ENCODE measurements at regions not wholly inside any gene's neighbourhood (a gene's known extent, or its start where the extent isn't known, plus 50 kb on each side); places are given as distances from the start of the nearest gene placed in this dataset.

DNA sequence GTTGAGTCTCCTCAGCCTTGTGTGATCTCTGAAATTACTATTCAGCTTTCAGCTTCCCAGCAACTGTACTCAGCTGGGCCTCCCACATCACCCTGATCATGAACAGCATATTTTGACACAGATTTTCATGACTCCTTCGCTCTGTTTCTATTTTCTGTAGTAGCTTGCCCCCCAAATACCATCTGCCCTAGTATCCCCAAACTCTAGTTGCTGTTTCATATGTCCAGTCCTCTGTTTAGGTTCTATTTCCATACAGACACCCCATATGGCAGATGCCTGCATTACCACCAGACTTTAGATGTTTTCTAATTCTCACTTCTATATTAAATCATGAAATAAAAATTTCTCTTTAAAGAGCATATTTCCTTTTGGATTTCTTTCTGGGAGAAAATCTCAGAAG, 217.2 kb upstream of the ARPP21 start:
- Mint-ChIP-seq H3K9me3 (ENCODE audit: low read depth) (no peaks in the 10 kb centered on the region), H3K4me1 (ENCODE audit: low read depth) (peaks cover 7% of the 10 kb centered on the region), H3K27me3 (no peaks in the 10 kb centered on the region), H3K36me3 (ENCODE audit: insufficient read depth) (no peaks in the 10 kb centered on the region), H3K4me3 (ENCODE audit: low read depth) (no peak overlapping the region), H3K27ac (no peak overlapping the region)
- DNase-seq (ENCODE audit: low spot score, unreplicated experiment) = no peak
- TF ChIP-seq, protein P1, sequence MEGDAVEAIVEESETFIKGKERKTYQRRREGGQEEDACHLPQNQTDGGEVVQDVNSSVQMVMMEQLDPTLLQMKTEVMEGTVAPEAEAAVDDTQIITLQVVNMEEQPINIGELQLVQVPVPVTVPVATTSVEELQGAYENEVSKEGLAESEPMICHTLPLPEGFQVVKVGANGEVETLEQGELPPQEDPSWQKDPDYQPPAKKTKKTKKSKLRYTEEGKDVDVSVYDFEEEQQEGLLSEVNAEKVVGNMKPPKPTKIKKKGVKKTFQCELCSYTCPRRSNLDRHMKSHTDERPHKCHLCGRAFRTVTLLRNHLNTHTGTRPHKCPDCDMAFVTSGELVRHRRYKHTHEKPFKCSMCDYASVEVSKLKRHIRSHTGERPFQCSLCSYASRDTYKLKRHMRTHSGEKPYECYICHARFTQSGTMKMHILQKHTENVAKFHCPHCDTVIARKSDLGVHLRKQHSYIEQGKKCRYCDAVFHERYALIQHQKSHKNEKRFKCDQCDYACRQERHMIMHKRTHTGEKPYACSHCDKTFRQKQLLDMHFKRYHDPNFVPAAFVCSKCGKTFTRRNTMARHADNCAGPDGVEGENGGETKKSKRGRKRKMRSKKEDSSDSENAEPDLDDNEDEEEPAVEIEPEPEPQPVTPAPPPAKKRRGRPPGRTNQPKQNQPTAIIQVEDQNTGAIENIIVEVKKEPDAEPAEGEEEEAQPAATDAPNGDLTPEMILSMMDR (IDR thresholded peaks at IDR 0.05; ENCODE audit: unreplicated experiment) = no peak

DNA sequence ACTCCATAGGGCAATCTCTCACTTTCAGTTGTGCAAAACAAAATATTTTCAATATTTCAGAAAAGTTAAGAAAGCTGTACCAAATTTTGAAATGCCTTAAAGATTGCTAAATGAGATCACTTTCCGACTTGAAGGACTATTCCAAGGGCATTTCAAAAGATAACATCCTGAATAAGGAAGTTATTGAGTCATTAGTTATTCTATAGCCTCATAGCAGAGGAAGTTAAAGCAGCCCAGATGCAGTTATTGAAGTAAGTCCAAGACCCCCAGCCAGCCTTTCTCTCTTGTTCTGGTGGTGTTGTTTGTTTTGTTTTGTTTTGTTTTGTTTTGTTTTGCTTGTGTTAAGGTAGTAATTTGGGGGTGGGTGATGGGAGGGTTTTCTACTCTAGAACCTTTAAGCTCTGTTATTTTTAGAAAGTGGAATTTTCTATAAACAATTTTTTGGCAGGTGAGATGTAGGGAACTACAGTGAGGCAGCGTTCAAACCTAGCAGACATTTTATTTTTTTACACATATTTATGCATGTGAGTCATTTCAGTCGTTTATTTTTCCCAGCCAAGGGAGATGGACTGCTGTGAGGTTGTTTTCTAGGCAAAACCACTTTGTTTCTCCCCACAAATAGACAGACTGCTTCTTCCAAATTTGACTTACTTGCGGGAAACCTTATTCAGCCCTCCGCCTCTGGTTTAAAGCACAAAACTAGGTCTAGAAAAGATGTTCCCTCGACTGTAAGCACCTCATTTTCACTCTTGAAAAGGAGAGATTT, 216.3 kb upstream of the ARPP21 start:
- Mint-ChIP-seq H3K27me3 (no peaks in the 10 kb centered on the region), H3K4me1 (ENCODE audit: low read depth) (peaks cover 7% of the 10 kb centered on the region), H3K4me3 (ENCODE audit: low read depth) (no peak overlapping the region), H3K9me3 (ENCODE audit: low read depth) (no peaks in the 10 kb centered on the region), H3K27ac (no peak overlapping the region), H3K36me3 (ENCODE audit: insufficient read depth) (no peaks in the 10 kb centered on the region)
- TF ChIP-seq, protein P1 (IDR thresholded peaks at IDR 0.05; ENCODE audit: unreplicated experiment) = no peak
- DNase-seq (ENCODE audit: low spot score, unreplicated experiment) = no peak

GRCh38 chr3:35426366-35426958, 212.9 kb upstream of the ARPP21 start:
- Mint-ChIP-seq H3K27ac (no peak overlapping the region), H3K4me3 (ENCODE audit: low read depth) (no peak overlapping the region), H3K27me3 (no peaks in the 10 kb centered on the region), H3K36me3 (ENCODE audit: insufficient read depth) (no peaks in the 10 kb centered on the region), H3K9me3 (ENCODE audit: low read depth) (no peaks in the 10 kb centered on the region), H3K4me1 (ENCODE audit: low read depth) (no peaks in the 10 kb centered on the region)
- DNase-seq (ENCODE audit: low spot score, unreplicated experiment) = no peak
- TF ChIP-seq, protein P1 (IDR thresholded peaks at IDR 0.05; ENCODE audit: unreplicated experiment) = no peak

DNA sequence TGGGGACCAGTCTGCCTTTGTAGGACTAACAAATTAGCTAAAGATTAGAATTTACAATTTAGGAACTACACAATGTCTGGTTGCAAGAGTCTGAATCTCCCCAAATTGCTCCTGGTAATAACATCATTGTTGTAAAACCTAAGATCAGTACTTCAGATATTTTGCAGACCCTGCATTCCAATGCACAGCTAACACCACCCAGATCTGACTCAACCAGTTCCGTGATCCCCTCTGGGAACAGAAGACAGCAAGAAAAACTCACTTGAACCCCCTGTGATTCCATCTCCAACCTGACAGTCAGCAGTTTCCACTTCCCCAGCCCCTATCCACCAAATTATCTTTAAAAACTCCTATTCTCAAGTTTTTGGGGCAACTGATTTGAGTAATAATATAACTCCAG, 201.9 kb upstream of the ARPP21 start:
- DNase-seq (ENCODE audit: low spot score, unreplicated experiment) = no peak
- Mint-ChIP-seq H3K4me3 (ENCODE audit: low read depth) (no peak overlapping the region), H3K4me1 (ENCODE audit: low read depth) (peaks cover 9% of the 10 kb centered on the region), H3K9me3 (ENCODE audit: low read depth) (no peaks in the 10 kb centered on the region), H3K27me3 (no peaks in the 10 kb centered on the region), H3K27ac (no peak overlapping the region), H3K36me3 (ENCODE audit: insufficient read depth) (no peaks in the 10 kb centered on the region)
- TF ChIP-seq, protein P1 (IDR thresholded peaks at IDR 0.05; ENCODE audit: unreplicated experiment) = no peak

DNA sequence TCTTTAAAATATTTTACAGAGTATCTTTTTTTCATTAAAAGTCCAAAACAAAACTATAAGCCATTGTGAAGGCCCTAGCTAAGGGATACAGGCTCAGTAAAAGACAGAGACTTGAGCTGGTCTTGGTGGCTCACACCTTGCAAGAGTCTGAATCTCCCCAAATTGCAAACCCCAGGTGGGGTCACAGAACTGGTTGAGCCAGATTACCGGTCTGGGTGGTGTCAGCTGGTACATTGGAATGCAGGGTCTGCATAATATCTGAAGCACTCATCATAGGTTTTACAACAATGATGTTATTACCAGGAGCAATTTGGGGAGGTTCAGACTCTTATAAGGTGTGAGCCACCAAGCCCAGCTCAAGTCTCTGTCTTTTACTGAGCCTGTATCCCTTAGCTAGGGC, 201.2 kb upstream of the ARPP21 start:
- no peak overlapping the region for H3K27ac Mint-ChIP-seq
- H3K27me3 Mint-ChIP-seq = no peaks in the 10 kb centered on the region
- no peaks in the 10 kb centered on the region for H3K36me3 Mint-ChIP-seq (ENCODE audit: insufficient read depth)
- no peak overlapping the region for H3K4me3 Mint-ChIP-seq (ENCODE audit: low read depth)
- H3K9me3 Mint-ChIP-seq (ENCODE audit: low read depth) = no peaks in the 10 kb centered on the region
- DNase-seq (ENCODE audit: low spot score, unreplicated experiment) = no peak
- TF ChIP-seq, protein P1 (IDR thresholded peaks at IDR 0.05; ENCODE audit: unreplicated experiment) = no peak
- peaks cover 9% of the 10 kb centered on the region for H3K4me1 Mint-ChIP-seq (ENCODE audit: low read depth)
